ENCODE measurements at regions not wholly inside any gene's neighbourhood (a gene's known extent, or its start where the extent isn't known, plus 50 kb on each side); places are given as distances from the start of the nearest gene placed in this dataset.

DNA sequence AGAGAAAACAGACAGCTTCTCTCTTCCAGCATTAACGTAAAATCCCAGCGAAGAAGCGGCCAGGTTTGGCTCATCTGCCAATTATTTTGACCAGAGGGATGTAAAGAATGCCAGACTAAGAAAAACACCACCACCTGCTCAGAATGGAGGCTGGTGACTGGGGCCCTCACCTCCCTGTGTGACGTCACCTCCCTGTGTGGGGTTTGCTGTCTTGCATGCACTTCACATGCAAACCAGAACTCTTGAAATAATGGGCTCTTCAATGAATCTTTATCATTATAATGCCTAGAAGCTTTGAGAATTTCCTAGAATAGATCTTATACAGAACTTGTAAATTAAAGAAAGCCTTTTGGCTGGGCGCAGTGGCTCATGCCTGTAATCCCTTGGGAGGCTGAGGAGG is 101.8 kb upstream of the WAC start:
- WGBS, 2 experiments (ENCODE audit: extremely low coverage in 1 of 2, insufficient coverage in 1 of 2, insufficient read length in 1 of 2, insufficient replicate concordance in 2 of 2, low coverage in 1 of 2, low lambda C conversion rate in 2 of 2, missing lambda C conversion rate in 1 of 2): 55% methylated on average over 5 of the region's 5 CpGs; no CpG with 5 or more reads in 1 of the 2 experiments
- no peak overlapping the region for H2BK15ac ChIP-seq (ENCODE audit: low read length)
- H3K23ac ChIP-seq (ENCODE audit: insufficient read length): no peak overlapping the region
- TF ChIP-seq RNF2 (IDR thresholded peaks at IDR 0.05; ENCODE audit: borderline replicate concordance, low read depth, low read length, missing control alignments, poor library complexity, severe bottlenecking) (no peak), CREB1 (IDR thresholded peaks at IDR 0.05) (peak; percentile 52; the same call in 1 of the 2 replicates)
- H3K27me3 ChIP-seq (replicated peaks in 1 of 4; ENCODE audit: control insufficient read depth in 3 of 4, extremely low read depth in 1 of 4, insufficient read depth in 3 of 4, low read length in 3 of 4): no peaks in the 10 kb centered on the region
- H3K18ac ChIP-seq (ENCODE audit: extremely low read depth, low read length): no peak overlapping the region
- no peak overlapping the region for H3K4ac ChIP-seq (replicated peaks; ENCODE audit: insufficient read length, low read depth, low read length)
- H3K79me2 ChIP-seq (ENCODE audit: control insufficient read depth in 1 of 2, insufficient read depth in 2 of 2, low read length in 2 of 2): no peaks in the 10 kb centered on the region
- H3K36me3 ChIP-seq (ENCODE audit: control insufficient read depth in 2 of 4, insufficient read depth in 4 of 4, low read length in 3 of 4): no peaks in the 10 kb centered on the region
- ChIA-PET CTCF (ENCODE audit: partially characterized antibody) (interaction anchor here (0.6 to 2.2 kb wide), 11 partner anchors 11 to 886 kb away, joined by 3 to 12 read pairs (median 3); no protein-coding TSS in a partner anchor), POLR2A (ENCODE audit: partially characterized antibody) (interaction anchor here (0.7 to 2.1 kb wide), 4 partner anchors 28 to 103 kb away, joined by 3 to 5 read pairs (median 4); partner anchors contain the start of gene WAC)
- no peak overlapping the region for H2AFZ ChIP-seq (ENCODE audit: low read length)
- no peak overlapping the region for H4K8ac ChIP-seq (ENCODE audit: extremely low read depth, insufficient read depth, low read length)
- H3K23me2 ChIP-seq (ENCODE audit: low read depth, low read length): no peaks in the 10 kb centered on the region
- FAIRE-seq (peak; percentile 19), DNase-seq (ENCODE audit: low read depth in 1 of 2, low spot score in 2 of 2) (peak; percentile 49 to 59)
- H2BK12ac ChIP-seq (ENCODE audit: low read depth, low read length): no peak overlapping the region
- H4K5ac ChIP-seq (ENCODE audit: insufficient read length, low read depth, low read length): no peak overlapping the region
- no peak overlapping the region for H2BK120ac ChIP-seq (replicated peaks; ENCODE audit: low read depth, low read length)
- no peak overlapping the region for H2BK5ac ChIP-seq (ENCODE audit: low read depth, low read length)
- no peak overlapping the region for H3K27ac ChIP-seq (ENCODE audit: low read depth, low read length)
- H3K14ac ChIP-seq (ENCODE audit: insufficient read length): no peak overlapping the region
- no peak overlapping the region for H3K4me3 ChIP-seq (ENCODE audit: extremely low read depth in 1 of 4, insufficient read depth in 2 of 4, low read depth in 3 of 4, low read length in 4 of 4)
- no peak overlapping the region for H2AK5ac ChIP-seq (ENCODE audit: low read depth, low read length)
- H3K79me1 ChIP-seq (ENCODE audit: low read depth, low read length): no peaks in the 10 kb centered on the region
- no peaks in the 10 kb centered on the region for H4K20me1 ChIP-seq (replicated peaks in 1 of 2; ENCODE audit: control insufficient read depth in 1 of 2, insufficient read depth in 2 of 2, low read length in 2 of 2)
- H4K91ac ChIP-seq (replicated peaks; ENCODE audit: insufficient read length, low read length): no peak overlapping the region
- H3K9ac ChIP-seq (replicated peaks in 1 of 4; ENCODE audit: extremely low read depth in 1 of 4, low read depth in 3 of 4, low read length in 3 of 4): no peak overlapping the region
- H3K56ac ChIP-seq (replicated peaks; ENCODE audit: insufficient read length, low read depth, low read length): no peak overlapping the region
- no peaks in the 10 kb centered on the region for H3K4me1 ChIP-seq (replicated peaks in 1 of 4; ENCODE audit: control insufficient read depth in 3 of 4, insufficient read depth in 4 of 4, low read length in 3 of 4)
- H3K9me3 ChIP-seq (ENCODE audit: insufficient read depth in 2 of 2, low read depth in 1 of 2, low read length in 1 of 2): no peaks in the 10 kb centered on the region
- H2BK20ac ChIP-seq (ENCODE audit: low read length): no peak overlapping the region
- H3K4me2 ChIP-seq (ENCODE audit: insufficient read depth in 1 of 2, low read depth in 2 of 2, low read length in 2 of 2): 0 out of 4 replicates have a peak overlapping the region, but pooled peaks of 1 of the 2 experiments have one; percentile 12

All from H1 (cell line).